Hematopoietic multipotent progenitor cell treated with erythropoietin and hydrocortisone succinate and interleukin-3 and kit ligand, for 15 days (in vitro differentiated cells): ENCODE measurements at regions not wholly inside any gene's neighbourhood (a gene's known extent, or its start where the extent isn't known, plus 50 kb on each side); places are given as distances from the start of the nearest gene placed in this dataset.

Source experiments
- DNase-seq: peaks from one replicate; pipeline ENCODE4 v3.0.0-alpha.2; 2015; ENCODE audit warnings: low spot score

DNA sequence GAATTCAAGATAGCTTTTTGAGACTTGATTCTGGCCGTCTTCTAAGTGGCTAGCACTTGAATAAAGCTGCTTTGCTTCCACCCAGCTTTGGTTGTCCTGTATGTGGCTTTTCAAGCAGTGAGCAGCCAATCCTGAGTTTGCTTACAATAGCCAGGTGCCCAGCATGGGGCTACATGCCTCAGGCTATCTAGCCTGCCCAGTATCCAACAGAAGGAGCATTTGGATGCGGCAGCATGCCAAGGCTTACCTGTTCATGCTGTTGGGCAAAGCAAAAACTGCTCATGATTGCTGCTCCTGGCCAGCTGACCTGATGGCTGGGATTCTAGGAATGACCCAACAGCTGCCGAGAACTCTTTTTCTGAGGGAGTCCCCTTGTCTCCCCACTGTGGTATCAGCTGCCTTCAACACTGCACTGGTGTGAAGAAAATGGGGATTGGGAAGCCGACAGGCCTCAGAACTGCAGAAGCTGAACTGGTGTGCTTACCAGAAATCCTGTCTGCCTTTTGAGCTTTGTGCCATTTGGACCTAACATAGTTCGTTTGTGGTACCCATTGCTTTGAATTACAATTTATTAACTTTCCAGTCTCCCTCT is 618.9 kb upstream of the IGFBP3 start:
- DNase-seq: no peak

DNA sequence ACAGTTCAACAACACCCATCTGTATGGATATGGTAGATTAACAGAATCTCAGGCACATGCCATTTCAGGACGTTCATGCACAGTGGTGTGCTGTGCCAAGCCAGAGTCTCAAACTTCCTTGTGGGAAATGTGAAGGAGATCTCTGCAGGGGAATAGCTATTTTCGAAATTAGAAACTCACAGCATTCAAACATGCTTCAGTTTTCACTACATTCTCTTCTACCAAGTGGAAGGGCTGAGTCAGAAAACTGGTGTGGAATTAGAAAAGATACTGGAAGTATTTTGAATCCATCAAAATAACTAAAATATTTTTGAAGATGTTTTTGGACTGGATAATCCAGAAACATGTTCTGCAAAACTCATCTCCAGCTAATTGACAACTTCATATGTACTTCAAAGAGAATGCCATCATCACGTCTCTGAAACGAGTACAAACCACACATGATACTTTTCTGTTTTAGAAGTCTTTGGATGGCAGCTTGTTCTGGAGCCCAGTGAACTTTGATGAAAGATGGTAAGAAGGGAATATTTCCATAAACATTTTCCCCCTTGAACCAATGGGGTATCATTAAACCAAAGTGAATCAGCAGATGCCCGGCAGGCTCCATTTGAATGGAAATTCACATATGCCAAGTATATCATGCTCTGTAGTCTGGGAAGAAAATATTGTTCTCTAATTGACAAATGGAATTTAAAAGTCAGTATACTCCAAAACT is 616.3 kb upstream of the IGFBP3 start:
- no peak for DNase-seq

DNA sequence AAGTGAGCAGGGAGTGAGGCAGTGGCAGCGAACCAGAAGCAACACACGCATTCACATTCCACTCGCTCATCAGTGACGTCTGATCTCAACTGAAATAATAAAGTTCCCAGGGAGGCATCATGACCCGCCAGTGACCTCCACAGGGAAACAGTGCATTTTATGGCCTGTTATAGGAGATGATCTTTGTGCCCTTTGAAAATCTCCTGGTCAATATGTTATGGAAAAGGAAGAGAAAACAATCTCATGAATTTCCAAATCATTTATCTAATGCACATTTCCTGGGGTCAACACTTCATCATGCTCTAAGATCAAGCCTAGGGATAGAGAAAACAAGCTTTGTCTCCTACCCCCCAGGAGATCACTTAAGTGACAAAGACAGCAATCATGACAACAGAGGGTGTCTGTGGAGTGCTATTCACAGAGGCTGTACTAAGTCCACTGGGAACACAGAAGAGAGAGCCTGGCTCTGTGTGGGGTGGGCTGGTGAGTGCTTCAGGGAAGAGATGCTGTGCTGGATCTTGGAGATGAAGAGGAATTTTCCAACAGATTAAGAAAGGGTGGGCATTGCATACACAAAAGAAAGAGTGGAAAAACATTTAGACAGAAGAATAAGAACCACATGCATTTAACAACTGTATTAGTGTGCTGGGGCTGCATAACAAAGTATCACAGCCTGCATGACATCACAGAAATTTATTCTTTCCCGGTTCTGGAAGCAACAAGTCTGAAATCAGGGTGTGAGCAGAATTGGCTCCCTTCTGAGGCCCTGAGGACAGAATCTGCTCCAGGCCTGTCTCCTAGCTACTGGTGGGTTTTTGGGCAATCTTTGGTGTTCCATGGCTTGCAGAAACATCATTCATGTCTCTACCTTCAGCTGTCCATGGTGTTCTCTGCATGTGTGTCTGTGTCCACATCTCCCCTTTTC is 613.9 kb upstream of the IGFBP3 start:
- DNase-seq: no peak

DNA sequence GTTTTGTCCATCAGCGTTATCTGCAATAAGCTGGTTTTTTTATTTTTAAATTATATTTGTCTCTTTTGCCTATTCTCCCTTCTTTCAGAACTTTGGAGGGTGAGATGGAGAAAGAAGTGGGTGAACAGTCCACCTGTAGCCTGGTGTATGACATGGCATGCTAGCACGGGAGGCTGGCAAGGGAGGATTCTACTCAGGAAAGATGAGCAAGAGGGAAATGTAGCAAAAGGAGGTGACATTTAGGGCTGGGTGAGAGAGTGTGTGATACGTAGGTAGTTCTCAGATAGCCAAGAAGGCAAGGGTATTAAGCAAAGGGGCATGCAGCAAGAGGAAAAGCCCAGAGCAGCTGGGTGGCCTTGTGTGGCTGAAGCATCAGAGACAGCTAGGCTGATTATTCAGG is 612.9 kb upstream of the IGFBP3 start:
- no peak for DNase-seq

DNA sequence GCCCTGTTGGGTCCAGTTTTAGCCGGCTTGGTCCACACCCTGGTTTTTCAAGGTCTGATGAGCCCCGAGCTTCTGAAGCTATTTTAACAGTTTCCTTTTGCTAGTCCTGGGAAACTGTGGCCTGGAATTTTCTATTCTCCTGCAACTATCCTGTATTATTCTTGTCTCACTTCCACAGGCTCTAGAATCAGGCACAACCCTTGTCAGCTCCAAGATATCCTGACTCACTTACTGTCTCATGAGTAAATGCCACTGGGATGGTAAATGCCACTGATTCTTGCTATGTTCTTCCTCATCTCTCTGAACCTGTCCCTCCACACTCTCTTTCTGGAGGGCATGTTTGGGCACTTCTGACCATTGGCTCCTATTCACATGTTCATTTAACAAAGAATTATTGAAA is 611.5 kb upstream of the IGFBP3 start:
- DNase-seq: no peak

DNA sequence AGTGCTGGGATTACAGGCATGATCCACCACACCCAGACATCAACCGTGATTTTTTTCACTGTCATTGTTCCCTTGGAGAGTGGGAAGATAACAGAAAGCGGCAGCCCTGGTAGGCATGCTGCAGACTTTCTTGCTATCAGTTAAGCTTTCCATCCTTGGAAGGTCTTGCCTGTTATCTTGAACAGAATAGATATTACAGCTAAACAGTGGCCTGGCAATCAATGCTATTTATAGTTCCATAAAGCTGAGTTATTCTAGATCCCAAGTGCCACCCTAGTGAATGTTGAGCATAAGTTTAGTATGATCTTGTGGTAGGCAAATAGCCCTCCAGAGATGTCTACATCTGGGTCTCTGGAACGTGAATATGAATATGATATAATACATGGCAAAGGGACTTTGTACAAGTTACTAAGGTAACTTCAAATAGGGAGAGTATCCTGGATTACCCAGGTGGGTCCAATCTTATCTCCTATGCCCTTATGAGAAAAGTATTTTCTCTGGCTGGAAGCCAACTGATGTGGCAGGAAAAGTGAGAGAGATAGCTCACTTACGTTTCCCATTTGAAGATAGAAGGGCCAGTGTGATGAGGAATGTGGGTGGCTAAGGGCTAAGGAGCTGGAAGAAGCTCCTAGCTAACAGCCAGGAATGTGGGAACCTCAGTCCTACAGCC is 609.1 kb upstream of the IGFBP3 start:
- DNase-seq: no peak

DNA sequence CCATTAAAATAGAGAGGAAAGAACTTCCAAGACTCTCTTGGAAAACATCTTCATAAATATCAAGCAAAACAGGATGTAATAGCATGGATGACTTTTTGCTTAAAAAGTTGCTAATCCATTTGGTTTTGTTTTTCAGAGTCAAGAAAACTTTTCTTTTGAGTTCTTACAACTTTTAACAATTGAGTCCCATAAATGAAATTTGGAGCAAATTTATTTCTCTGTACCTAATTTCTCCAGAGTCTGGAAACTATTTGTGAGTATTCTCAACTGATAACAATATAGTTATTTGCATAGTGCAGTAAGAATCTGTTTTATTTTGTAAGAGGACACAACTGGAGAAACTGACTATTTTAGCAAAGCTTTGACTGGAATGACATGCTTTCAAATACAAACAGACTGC is 606.3 kb upstream of the IGFBP3 start:
- no peak for DNase-seq

DNA sequence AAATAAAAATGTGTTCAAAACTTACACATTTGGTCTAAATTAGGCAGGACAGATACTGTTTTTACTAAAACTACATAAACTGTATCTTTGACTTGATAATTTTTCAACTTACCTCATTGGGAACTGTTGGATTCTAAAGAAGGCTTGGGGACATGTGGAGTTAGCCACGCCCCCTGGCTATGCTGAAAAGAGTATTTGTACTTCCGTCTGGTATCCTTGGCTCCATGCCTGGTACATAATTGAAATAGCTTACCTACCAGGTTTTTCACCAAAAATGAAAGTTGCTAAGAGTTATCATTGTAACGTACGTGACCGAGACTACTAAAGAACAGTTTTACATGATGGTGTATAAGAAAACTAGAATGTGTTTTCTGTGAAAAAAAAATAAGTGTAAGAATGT is 604.8 kb upstream of the IGFBP3 start:
- no peak for DNase-seq

DNA sequence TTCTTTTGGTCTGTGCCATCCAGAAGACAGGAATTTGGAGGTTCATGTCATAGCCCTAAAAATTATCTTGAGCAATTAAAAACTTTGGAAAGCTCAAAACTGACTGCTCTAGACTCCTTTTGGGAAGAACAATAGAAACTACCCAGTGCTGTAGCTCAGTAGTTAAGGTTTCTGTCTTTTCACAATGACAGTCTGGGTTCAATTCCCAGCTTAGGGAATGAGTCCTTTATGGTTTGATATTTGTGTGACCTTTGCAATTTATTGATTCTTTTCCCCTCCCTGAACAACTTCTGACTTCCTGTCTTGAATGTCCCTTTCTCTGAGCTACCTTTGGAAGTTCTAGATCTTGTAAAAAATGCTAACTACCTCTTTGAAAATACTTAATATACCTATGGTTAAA is 603.3 kb upstream of the IGFBP3 start:
- no peak for DNase-seq

DNA sequence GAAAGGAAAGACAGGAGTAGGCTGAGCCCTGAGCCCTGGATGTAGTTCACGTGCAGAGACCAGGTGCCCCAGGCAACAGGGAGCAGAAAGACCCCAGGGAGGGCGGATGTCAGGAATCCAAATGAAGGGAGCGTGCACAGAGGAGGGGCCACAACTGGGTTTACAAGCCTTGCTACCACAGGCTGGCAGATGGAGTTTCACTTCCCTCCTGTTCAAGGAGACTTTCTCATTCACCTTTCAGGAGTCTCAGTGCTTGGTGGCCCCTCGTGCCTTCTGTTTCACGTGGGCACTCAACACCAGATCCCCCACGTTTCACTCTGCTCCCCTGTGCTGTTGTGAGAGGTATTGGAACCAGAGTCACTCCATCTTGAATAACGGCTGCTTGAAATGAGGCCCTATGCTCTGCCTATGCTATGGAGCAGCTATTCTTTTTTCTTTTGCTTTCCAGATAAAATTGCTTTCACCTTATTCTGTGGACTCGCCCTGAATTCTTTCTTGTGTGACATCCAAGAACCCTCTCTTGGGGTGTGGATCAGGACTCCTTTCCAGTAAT is 601.4 kb upstream of the IGFBP3 start:
- DNase-seq: no peak

DNA sequence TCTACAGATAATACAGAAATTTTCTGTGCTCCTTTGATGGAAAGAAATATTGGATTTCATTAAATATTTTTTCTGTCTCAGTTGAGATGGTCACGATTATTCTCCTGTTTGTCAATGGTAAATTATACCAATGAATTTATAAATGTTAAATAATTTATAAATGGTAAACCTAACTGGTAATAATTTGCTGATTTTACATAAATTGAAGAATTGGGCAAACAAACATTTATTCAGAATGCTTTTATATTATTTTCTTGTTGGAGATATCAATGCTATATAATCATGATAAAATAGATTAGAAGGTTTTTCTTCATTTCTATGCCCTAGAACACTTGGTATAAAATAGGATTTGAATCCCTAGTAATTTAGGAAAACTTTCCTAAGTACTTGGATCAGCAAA is 597.6 kb upstream of the IGFBP3 start:
- no peak for DNase-seq

DNA sequence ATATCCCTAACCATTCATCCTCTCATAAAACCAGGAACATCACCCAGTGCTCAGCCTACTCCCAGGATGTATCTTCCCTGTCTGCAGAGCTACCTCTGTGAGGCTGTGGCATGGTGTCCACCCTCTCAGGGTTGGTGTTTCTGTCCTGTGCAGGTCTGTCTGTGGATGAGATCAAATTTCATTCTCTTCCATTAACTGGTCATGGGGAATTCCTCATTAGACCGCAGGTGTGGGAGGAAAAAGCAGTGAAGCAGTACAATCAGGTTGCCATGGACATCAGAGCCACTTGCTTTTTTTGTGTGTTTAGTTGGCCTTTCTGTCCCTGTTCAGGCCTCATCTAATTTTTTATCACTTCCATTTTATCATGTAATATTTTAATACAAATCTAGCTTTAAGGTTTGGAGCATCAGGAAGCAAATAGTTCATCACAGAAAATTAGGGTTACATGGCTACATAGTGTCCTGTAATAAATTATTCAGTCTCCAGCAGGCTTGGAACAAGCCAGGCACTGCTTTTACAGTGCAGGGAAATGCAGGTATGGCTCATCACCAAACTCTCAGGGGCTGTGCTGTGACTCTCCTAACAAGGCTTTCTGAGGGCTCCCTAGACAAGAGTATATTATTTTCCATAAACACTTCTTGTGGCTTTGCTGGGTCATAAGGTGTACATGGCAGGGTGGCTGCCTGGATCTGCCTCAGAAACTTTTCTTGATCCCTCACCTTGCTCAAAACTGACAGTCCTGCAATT is 594.9 kb upstream of the IGFBP3 start:
- DNase-seq: no peak

DNA sequence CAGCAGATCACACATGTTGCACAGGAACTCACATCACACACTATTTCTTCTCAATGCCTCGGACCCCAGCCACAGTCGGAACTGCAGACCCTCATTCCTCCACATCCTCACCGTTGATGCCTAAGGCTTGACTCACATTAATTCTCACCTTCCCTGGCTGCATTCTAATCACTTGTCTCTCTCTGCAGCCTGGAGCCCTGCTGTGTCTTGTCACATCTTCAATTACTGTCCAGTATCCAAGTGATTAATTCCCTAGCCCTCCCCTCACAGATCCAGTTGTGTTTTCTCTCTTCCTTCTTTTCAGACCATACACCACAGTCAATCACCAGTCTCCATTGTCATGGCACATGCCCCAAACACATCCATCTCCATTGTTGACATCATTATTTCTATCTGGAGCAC is 592.4 kb upstream of the IGFBP3 start:
- no peak for DNase-seq

DNA sequence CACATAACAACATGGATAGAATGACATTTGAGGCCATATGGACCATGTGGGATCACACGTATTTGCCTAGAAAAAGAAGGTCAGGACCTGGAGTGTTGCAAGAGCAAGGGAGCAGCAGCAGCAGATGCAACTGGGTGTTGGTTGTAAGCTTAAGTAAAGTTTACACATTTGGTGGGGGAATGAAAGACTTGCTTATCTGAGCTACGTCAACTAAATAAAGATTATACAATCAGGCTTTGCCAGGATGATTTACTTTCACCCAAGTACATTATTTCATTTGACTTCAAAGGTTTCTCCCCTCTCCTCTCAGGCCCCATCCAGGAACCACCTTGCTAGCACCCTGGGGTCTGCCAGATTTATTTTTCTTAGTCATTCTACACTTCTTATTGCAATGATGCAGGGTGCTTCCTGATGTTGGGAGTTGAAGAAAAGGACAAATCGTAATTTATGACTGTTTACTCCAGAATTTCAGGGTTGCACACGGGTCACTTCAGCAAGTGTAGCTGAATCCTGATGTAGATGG is 591.9 kb upstream of the IGFBP3 start:
- DNase-seq: no peak

DNA sequence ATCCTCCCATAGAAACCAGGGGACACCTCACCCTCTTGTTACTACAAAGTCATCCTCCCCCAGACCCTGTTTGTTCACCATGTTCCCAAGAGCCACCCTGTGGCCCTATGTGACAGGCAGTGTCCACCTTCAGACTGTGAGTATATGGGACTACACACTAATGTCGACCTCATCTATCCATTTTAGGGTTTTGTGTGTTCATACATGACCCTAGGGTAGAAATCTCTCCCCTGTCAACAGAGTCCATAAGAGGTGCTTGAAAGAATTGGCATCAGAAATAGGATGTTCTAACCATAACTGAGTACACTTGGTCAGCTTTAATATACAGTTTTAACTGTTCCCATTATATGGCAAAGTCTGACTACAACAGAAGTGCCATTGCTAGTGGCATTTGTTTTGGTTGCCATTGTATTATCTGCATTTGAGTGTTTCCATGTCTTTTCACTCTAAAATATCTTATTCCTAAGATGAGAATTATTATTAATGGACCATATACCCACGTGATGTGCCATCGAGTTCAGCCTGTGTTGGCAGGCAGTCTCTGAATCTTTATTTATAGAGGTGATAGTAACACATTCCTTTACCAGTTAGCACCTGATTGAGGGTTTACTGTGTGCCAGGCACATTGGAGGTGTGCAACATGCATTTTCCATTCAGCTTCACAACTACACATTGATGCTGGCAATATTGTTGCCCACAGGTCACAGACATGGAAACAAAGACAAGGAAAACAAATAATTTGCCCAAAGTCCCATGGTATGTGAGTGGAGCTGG is 590.6 kb upstream of the IGFBP3 start:
- DNase-seq: no peak

DNA sequence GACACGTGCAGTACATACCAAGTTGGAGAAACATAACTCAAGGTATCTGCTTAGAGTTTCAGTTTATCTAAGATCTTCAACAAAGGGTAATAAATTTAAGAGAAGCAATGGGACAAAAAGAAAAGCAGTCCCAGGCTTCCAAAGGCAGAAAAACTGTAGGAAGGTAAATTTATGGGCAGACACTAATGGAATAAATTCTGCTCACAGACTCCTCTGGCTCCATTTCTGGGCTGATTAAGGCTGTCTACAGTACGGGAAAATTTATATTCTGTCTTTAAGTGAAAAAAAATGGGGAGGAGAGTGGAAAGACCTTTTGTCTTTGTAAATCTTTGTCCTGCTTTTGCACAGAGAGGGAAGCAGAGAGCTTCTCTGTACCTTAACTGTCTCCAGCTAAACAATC is 587.5 kb upstream of the IGFBP3 start:
- no peak for DNase-seq

DNA sequence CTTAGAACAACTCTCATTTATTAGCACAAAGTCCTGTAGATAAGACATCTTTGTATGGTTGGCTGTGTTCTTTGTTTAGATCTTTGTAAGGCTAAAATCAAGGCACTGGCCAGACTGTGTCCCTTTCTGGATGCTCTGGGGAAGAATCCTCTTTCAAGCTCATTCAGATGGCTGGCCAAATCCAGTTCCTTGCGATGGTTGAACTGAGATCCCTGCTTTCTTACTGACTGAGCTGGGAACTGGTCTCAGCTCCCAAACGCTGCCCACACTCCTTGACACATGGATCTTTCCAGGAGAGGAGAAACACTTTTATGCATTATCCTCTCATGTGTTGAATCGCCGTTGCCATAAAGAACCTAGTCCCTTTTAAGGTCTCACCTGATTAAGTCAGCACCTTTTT is 586.5 kb upstream of the IGFBP3 start:
- no peak for DNase-seq

DNA sequence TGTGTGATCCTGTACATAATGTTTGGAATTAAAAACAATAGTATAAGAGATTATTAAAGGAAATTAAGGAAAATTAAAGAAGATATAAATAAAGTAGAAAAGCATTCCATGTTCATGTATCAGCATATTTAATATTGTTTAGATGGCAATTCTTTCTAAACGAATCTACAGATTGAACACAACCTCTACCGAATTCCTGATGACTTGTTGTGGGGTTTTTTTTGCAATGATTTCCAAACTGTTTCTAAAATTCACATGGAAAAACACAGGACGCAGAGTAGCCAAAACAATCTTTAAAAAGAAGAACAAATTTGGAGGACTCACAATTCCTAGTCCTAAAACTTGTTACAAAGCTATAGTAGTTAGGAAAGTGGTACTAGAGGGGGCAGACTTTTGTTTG is 573.4 kb upstream of the IGFBP3 start:
- DNase-seq: no peak

DNA sequence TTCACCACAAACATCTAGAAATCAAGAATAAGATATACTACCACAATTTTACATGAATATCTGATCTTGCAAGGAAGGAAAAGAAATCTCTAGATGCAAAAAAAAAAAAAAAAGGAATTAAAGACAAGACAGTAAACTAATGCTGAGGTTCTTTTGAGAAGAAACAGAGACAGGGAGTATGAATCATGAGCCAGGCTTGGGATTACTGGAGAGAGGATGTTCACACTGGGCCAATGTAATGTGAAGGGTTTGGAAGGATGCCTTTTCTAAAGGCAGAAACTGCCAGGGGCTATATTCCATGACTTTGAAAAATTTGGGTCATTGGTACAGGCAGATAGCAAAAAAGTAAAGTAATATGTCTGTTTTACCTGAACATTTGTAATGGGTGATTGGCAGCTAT is 573.0 kb upstream of the IGFBP3 start:
- DNase-seq: no peak

DNA sequence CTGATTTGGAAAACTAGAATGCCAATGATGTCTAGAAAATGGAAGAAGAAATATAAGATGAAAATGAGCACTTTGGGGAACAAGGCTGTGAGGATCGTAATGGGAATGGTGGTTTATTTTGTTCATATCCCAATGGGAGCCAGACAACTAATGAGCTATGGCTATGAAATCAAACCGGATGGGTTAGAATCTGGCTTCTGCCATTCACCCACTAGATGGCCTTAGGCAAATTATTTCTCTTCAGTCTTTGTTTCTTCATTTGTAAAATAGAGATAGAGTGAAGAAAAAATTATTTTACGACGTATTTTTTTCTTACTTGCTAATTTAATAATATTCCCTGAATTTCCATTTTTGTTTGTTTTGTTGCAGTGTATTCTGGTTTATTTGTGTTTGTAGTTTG is 572.1 kb upstream of the IGFBP3 start:
- no peak for DNase-seq

DNA sequence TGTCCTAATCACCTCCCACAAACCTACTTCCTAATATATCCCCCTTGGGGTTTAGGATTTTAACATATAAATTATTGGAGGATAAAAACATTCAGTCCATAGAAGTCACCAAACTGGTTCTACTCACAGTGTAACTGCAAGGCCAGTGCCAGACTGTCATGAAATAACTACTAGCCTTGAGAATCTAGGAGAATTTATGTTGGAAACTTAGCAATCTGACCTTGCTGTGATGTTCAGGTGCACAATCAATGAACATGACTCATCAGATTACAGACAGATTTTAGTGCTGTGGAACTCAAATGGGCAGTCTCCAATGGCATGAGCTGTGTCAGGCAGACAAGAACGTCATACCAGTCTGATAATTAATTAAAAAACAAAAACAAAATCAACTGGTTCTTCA is 571.4 kb upstream of the IGFBP3 start:
- DNase-seq: no peak
